Esophagus squamous epithelium (tissue), 5 donors: ENCODE measurements at regions not wholly inside any gene's neighbourhood (a gene's known extent, or its start where the extent isn't known, plus 50 kb on each side); places are given as distances from the start of the nearest gene placed in this dataset.

Source experiments
- DNase-seq: peaks from one replicate; lab custom pipeline; 2025; lab: John Stamatoyannopoulos, UW
- H3K27ac ChIP-seq, 4 donors: fragments of 200-600 bp; sonication (generic); one replicate each; pipeline ENCODE4 v1.5.1; 2016 to 2019; ENCODE audit warnings: mild to moderate bottlenecking in 1 of 4
- H3K27me3 ChIP-seq, 4 donors: fragments of 200-600 bp; sonication (generic); 1 replicate in 3 of 4; 2 replicates in 1 of 4; pipeline versions ENCODE4 v1.5.1 to v1.6.0; 2017 to 2021; ENCODE audit warnings: antibody characterized with exemption in 1 of 4
- H3K36me3 ChIP-seq, 3 donors: fragments of 200-600 bp; sonication (generic); one replicate each; pipeline ENCODE4 v1.5.1; 2016 to 2019
- H3K4me1 ChIP-seq, 3 donors: fragments of 200-600 bp; sonication (generic); one replicate each; pipeline ENCODE4 v1.5.1; 2017 to 2019
- H3K4me3 ChIP-seq, 4 donors: fragments of 200-600 bp; sonication (generic); 1 replicate in 3 of 4; 2 replicates in 1 of 4; pipeline ENCODE4 v1.5.1; 2016 to 2019; ENCODE audit warnings: mild to moderate bottlenecking in 2 of 4, moderate library complexity in 1 of 4
- H3K9me3 ChIP-seq, 3 donors: fragments of 200-600 bp; sonication (generic); one replicate each; pipeline ENCODE4 v1.5.1; 2016 to 2019
- CTCF ChIP-seq, 6 experiments: fragments of 450-650 bp in 4 of 6; fragments of 200-600 bp in 2 of 6; sonication (generic) in 2 of 6; IDR thresholded peaks; one replicate each; pipeline ENCODE4 v1.5.1; 2016 to 2019; ENCODE audit warnings: antibody characterized with exemption in 6 of 6, mild to moderate bottlenecking in 4 of 6, moderate library complexity in 4 of 6
- POLR2A ChIP-seq, 4 donors: fragments of 450-650 bp; IDR thresholded peaks; one replicate each; pipeline ENCODE4 v1.6.1; 2017; ENCODE audit warnings: antibody characterized with exemption in 4 of 4, mild to moderate bottlenecking in 4 of 4, moderate library complexity in 3 of 4
- WGBS, 2 donors: methylation state at CpG; one replicate each; pipeline ENCODE4 v1.1.5; 2018; 5-methylcytosine and 5-hydroxymethylcytosine counted together
- intact Hi-C: fragments of 100-400 bp; cut with DNase I; formaldehyde crosslinking; loops from one replicate; pipeline ENCODE4 v1.15.0; 2022
- donor health status: DM: yes; HTN: yes; CAD: no.

- WGBS, 2 donors = 86 to 95% methylated on average over 7 to 10 of the region's 10 CpGs
- DNase-seq = no peak
- H3K36me3 ChIP-seq = no peaks in the 10 kb centered on the region
- intact Hi-C loops = no loop called here
- H3K4me3 ChIP-seq = no peak overlapping the region
- no peaks in the 10 kb centered on the region for H3K9me3 ChIP-seq
- H3K27ac ChIP-seq = peak overlapping the region; percentile 65 to 93 (median 89)
- peaks cover 26 to 65% (median 52%) of the 10 kb centered on the region in 3 donors for H3K4me1 ChIP-seq
- no peak for TF ChIP-seq POLR2A (IDR thresholded peaks at IDR 0.05)
- no peak for TF ChIP-seq CTCF (IDR thresholded peaks at IDR 0.05)
- H3K27me3 ChIP-seq = no peaks in the 10 kb centered on the region
Measured at GRCh38 chr1:234985516-234986294, 142.9 kb downstream of the TOMM20 start.

- no peak for TF ChIP-seq POLR2A (IDR thresholded peaks at IDR 0.05)
- no peak for TF ChIP-seq CTCF (IDR thresholded peaks at IDR 0.05)
- no peaks in the 10 kb centered on the region for H3K9me3 ChIP-seq
- H3K4me1 ChIP-seq = peaks cover 31 to 72% (median 59%) of the 10 kb centered on the region in 3 donors
- H3K27ac ChIP-seq = peak overlapping the region; percentile 65 to 93 (median 89)
- WGBS, 2 donors = 86 to 90% methylated on average over 4 to 7 of the region's 7 CpGs
- no peak for DNase-seq
- intact Hi-C loops = no loop called here
- no peak overlapping the region for H3K4me3 ChIP-seq
- H3K36me3 ChIP-seq = no peaks in the 10 kb centered on the region
- no peaks in the 10 kb centered on the region for H3K27me3 ChIP-seq
Measured at GRCh38 chr1:234985007-234985370, 143.6 kb downstream of the TOMM20 start.

GRCh38 chr1:234983564-234984238, 144.9 kb downstream of the TOMM20 start:
- DNase-seq = no peak
- peak overlapping the region; percentile 65 to 93 (median 89) for H3K27ac ChIP-seq
- H3K4me1 ChIP-seq = peaks cover 41 to 85% (median 72%) of the 10 kb centered on the region in 3 donors
- 73 to 80% methylated on average over 7 of the region's 7 CpGs for WGBS, 2 donors
- intact Hi-C loops = no loop called here
- H3K9me3 ChIP-seq = no peaks in the 10 kb centered on the region
- TF ChIP-seq CTCF (IDR thresholded peaks at IDR 0.05) (no peak), POLR2A (IDR thresholded peaks at IDR 0.05) (no peak)
- H3K4me3 ChIP-seq = no peak overlapping the region
- H3K36me3 ChIP-seq = no peaks in the 10 kb centered on the region
- H3K27me3 ChIP-seq = no peaks in the 10 kb centered on the region

GRCh38 chr1:234981758-234982157, 146.9 kb downstream of the TOMM20 start:
- intact Hi-C loops = no loop called here
- H3K4me1 ChIP-seq = peaks cover 40 to 81% (median 67%) of the 10 kb centered on the region in 3 donors
- TF ChIP-seq POLR2A (IDR thresholded peaks at IDR 0.05) (no peak), CTCF (IDR thresholded peaks at IDR 0.05) (no peak)
- H3K36me3 ChIP-seq = no peaks in the 10 kb centered on the region
- WGBS, 2 donors = 77 to 92% methylated on average over 1 to 2 of the region's 2 CpGs
- no peaks in the 10 kb centered on the region for H3K9me3 ChIP-seq
- no peak for DNase-seq
- no peak overlapping the region for H3K4me3 ChIP-seq
- no peaks in the 10 kb centered on the region for H3K27me3 ChIP-seq
- peak overlapping the region; percentile 85 to 97 (median 89) for H3K27ac ChIP-seq
